PC-9 (cell line): ENCODE measurements at regions not wholly inside any gene's neighbourhood (a gene's known extent, or its start where the extent isn't known, plus 50 kb on each side); places are given as distances from the start of the nearest gene placed in this dataset.

ENCODE experiments used
- BruUV-seq: library from RNA; stranded (reverse); fragments of 400-500 nt; replicated peaks from 2 replicates; lab custom pipeline; 2021; lab: Mats Ljungman, UMichigan
- CTCF ChIA-PET: fragments of 300-600 bp; sonication (Branson Sonifier 250); formaldehyde crosslinking; loops from one replicate; lab custom pipeline; 2022; ENCODE audit warnings: antibody characterized with exemption; lab: Charles Lee
- POLR2A ChIA-PET: fragments of 300-600 bp; sonication (Branson Sonifier 250); formaldehyde crosslinking; loops from one replicate; lab custom pipeline; 2022; ENCODE audit warnings: antibody characterized with exemption; ENCODE audit not compliant: unreplicated experiment; lab: Charles Lee
- DNase-seq, 2 experiments: peaks; one replicate each; pipeline versions ENCODE4 v3.0.0 to v3.0.0-alpha.2; 2015 to 2022; ENCODE audit warnings: mixed read lengths in 1 of 2
- H2AFZ ChIP-seq: fragments of 200-600 bp; sonication (generic); 2 replicates; pipeline ENCODE4 v1.8.1; 2017; ENCODE audit warnings: antibody characterized with exemption
- H3F3A ChIP-seq: fragments of 200-600 bp; sonication (generic); 2 replicates; pipeline ENCODE4 v1.8.1; 2017; ENCODE audit warnings: antibody characterized with exemption, mild to moderate bottlenecking, low read depth; ENCODE audit not compliant: insufficient read depth
- H3K27ac ChIP-seq: fragments of 200-600 bp; sonication (generic); 2 replicates; pipeline ENCODE4 v1.6.1; 2016; ENCODE audit warnings: mixed run types
- H3K27me3 ChIP-seq: fragments of 200-600 bp; sonication (generic); 2 replicates; pipeline ENCODE4 v1.6.1; 2016; ENCODE audit warnings: low read depth, mixed run types; ENCODE audit not compliant: insufficient read depth
- H3K36me3 ChIP-seq: fragments of 200-600 bp; sonication (generic); 2 replicates; pipeline ENCODE4 v1.6.1; 2016; ENCODE audit warnings: low read depth, mixed run types
- H3K4me1 ChIP-seq: fragments of 200-600 bp; sonication (generic); replicated peaks from 2 replicates; pipeline ENCODE4 v1.6.1; 2016; ENCODE audit warnings: mixed run types; ENCODE audit not compliant: insufficient read depth
- H3K4me2 ChIP-seq: fragments of 200-600 bp; sonication (generic); 2 replicates; pipeline ENCODE4 v1.6.1; 2017; ENCODE audit warnings: mixed run types
- H3K4me3 ChIP-seq: fragments of 200-600 bp; sonication (generic); 2 replicates; pipeline ENCODE4 v1.6.1; 2016; ENCODE audit warnings: mixed run types
- H3K79me2 ChIP-seq: fragments of 200-600 bp; sonication (generic); 2 replicates; pipeline ENCODE4 v1.6.1; 2017; ENCODE audit warnings: low read depth, mixed run types
- H3K9me2 ChIP-seq: fragments of 200-600 bp; sonication (generic); 2 replicates; pipeline ENCODE4 v1.8.1; 2017; ENCODE audit warnings: mild to moderate bottlenecking; ENCODE audit not compliant: insufficient read depth
- H3K9me3 ChIP-seq: fragments of 200-600 bp; sonication (generic); 2 replicates; pipeline ENCODE4 v1.8.1; 2016; ENCODE audit warnings: low read depth; ENCODE audit not compliant: insufficient read depth
- H4K20me1 ChIP-seq: fragments of 200-600 bp; sonication (generic); 2 replicates; pipeline ENCODE4 v1.8.1; 2017; ENCODE audit not compliant: insufficient read depth
- EZH2 ChIP-seq: fragments of 200-600 bp; sonication (generic); IDR thresholded peaks from 2 replicates; pipeline ENCODE4 v1.8.0; 2017; ENCODE audit warnings: antibody characterized with exemption, low read depth
- intact Hi-C: fragments of 100-400 bp; cut with micrococcal nuclease; formaldehyde crosslinking; loops from one replicate; pipeline ENCODE4 v1.10.0; 2022; ENCODE audit not compliant: unreplicated experiment
- TF ChIP-seq, protein P1 (sequence below): fragments of 200-600 bp; sonication (generic); conservative IDR thresholded peaks from 2 replicates; pipeline ENCODE4 v1.6.1; 2017; ENCODE audit warnings: mixed run types, antibody characterized with exemption, mild to moderate bottlenecking, moderate library complexity

DNA sequence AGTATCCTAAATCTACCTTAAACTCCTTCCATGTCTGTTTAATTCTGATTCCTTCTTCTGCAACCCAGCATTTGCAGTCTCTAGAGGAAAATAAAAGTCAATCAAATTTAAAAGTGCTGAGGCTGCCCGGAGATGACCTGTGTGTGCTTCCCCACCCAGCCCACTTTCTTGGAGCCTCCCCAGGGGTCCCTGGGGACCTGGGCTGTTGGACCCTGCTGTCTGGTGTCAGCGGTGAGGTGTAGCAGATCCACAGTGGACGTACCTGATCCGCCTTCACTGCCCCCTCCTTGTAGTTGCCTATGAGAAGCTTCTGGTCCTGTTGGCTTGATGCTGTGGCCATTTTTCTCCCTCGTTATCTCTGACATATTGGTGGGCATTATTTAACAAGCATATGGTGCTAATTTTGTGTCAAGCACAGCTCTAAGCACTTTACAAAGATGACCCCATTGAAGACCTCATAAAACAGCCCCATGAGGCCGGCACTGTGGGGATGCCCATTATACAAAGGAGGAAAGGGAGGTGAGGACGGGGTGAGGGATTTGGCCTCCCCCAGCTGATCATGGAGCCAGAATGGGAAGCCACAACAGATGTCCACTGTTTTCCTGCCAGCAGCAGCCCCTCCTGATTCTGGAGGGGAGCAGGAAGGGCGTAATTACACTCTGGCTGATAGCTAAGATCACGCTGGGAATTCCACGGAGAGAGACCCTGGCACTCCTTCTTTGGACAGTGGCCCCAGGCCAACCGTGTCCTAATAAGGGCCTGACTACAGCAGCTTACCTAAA is 628.2 kb downstream of the CDH26 start:
- ChIA-PET CTCF (no interaction called here), POLR2A (no interaction called here)
- no peaks in the 10 kb centered on the region for H3K9me3 ChIP-seq
- no peak overlapping the region for H3K4me3 ChIP-seq
- H3K9me2 ChIP-seq = no peaks in the 10 kb centered on the region
- no peaks in the 10 kb centered on the region for H3K4me1 ChIP-seq
- no peak for TF ChIP-seq EZH2
- TF ChIP-seq, protein P1, sequence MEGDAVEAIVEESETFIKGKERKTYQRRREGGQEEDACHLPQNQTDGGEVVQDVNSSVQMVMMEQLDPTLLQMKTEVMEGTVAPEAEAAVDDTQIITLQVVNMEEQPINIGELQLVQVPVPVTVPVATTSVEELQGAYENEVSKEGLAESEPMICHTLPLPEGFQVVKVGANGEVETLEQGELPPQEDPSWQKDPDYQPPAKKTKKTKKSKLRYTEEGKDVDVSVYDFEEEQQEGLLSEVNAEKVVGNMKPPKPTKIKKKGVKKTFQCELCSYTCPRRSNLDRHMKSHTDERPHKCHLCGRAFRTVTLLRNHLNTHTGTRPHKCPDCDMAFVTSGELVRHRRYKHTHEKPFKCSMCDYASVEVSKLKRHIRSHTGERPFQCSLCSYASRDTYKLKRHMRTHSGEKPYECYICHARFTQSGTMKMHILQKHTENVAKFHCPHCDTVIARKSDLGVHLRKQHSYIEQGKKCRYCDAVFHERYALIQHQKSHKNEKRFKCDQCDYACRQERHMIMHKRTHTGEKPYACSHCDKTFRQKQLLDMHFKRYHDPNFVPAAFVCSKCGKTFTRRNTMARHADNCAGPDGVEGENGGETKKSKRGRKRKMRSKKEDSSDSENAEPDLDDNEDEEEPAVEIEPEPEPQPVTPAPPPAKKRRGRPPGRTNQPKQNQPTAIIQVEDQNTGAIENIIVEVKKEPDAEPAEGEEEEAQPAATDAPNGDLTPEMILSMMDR = no peak
- H3K27me3 ChIP-seq = peaks cover 11% of the 10 kb centered on the region; the same call in 1 of the 2 replicates
- H3F3A ChIP-seq = no peaks in the 10 kb centered on the region
- H2AFZ ChIP-seq = no peak overlapping the region
- intact Hi-C loops = no loop called here
- DNase-seq = no peak
- H3K79me2 ChIP-seq = no peaks in the 10 kb centered on the region
- H4K20me1 ChIP-seq = no peaks in the 10 kb centered on the region
- H3K27ac ChIP-seq = no peak overlapping the region
- no TSS peak for BruUV-seq
- H3K4me2 ChIP-seq = no peak overlapping the region
- no peaks in the 10 kb centered on the region for H3K36me3 ChIP-seq

DNA sequence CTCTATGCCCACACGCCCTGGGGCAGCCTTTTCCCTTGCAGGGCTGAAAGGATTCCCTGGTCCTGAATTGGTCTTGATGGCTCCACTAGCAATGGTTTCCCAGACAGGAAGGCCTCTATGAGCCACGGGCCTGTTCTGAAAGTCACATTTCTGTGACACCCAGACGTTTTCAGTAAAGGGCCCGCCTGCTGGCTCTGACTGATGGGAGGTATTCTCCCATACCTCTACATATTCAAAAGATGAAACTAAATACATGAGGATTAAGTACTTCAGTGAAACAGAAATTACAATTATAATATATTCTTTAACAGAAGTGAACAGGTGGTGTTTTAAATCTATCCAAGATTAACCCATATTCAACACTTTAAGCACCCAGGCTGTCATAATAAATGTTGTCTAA is 629.8 kb downstream of the CDH26 start:
- H4K20me1 ChIP-seq = no peaks in the 10 kb centered on the region
- no peaks in the 10 kb centered on the region for H3K36me3 ChIP-seq
- no peak overlapping the region for H3K4me2 ChIP-seq
- ChIA-PET CTCF (no interaction called here), POLR2A (no interaction called here)
- no peaks in the 10 kb centered on the region for H3K4me1 ChIP-seq
- no peak overlapping the region for H3K4me3 ChIP-seq
- H3K79me2 ChIP-seq = no peaks in the 10 kb centered on the region
- no peak for DNase-seq
- TF ChIP-seq, protein P1 = no peak
- no peak for TF ChIP-seq EZH2
- peaks cover 11% of the 10 kb centered on the region; the same call in 1 of the 2 replicates for H3K27me3 ChIP-seq
- BruUV-seq = no TSS peak
- no peak overlapping the region for H2AFZ ChIP-seq
- no peaks in the 10 kb centered on the region for H3K9me2 ChIP-seq
- H3F3A ChIP-seq = no peaks in the 10 kb centered on the region
- intact Hi-C loops = no loop called here
- H3K9me3 ChIP-seq = no peaks in the 10 kb centered on the region
- no peak overlapping the region for H3K27ac ChIP-seq

GRCh38 chr20:60589623-60590022 is 631.4 kb downstream of the CDH26 start:
- H3K27ac ChIP-seq = no peak overlapping the region
- no peaks in the 10 kb centered on the region for H3K9me3 ChIP-seq
- no peaks in the 10 kb centered on the region for H3K36me3 ChIP-seq
- no TSS peak for BruUV-seq
- no peaks in the 10 kb centered on the region for H3F3A ChIP-seq
- ChIA-PET CTCF (no interaction called here), POLR2A (no interaction called here)
- no peak overlapping the region for H3K4me2 ChIP-seq
- no peaks in the 10 kb centered on the region; the same call in 1 of the 2 replicates for H3K27me3 ChIP-seq
- no peaks in the 10 kb centered on the region for H4K20me1 ChIP-seq
- TF ChIP-seq EZH2 = no peak
- TF ChIP-seq, protein P1 = no peak
- no peak overlapping the region for H2AFZ ChIP-seq
- no peaks in the 10 kb centered on the region for H3K79me2 ChIP-seq
- no peaks in the 10 kb centered on the region for H3K4me1 ChIP-seq
- intact Hi-C loops = no loop called here
- no peak overlapping the region for H3K4me3 ChIP-seq
- DNase-seq = no peak
- H3K9me2 ChIP-seq = no peaks in the 10 kb centered on the region
